Skeletal muscle tissue (tissue), 3 donors: ENCODE measurements at regions not wholly inside any gene's neighbourhood (a gene's known extent, or its start where the extent isn't known, plus 50 kb on each side); places are given as distances from the start of the nearest gene placed in this dataset.

ENCODE experiments used
- H3K27ac ChIP-seq: one replicate; pipeline ENCODE4 v1.7.0; 2013; ENCODE audit warnings: mild to moderate bottlenecking, low read depth, low read length, inconsistent platforms
- H3K27me3 ChIP-seq, 3 donors: one replicate each; pipeline ENCODE4 v1.7.0; 2013; ENCODE audit warnings: low read length in 3 of 3; ENCODE audit not compliant: control insufficient read depth in 3 of 3, insufficient read depth in 3 of 3
- H3K36me3 ChIP-seq, 3 donors: one replicate each; pipeline ENCODE4 v1.7.0; 2013; ENCODE audit warnings: low read length in 3 of 3; ENCODE audit not compliant: control insufficient read depth in 3 of 3, insufficient read depth in 3 of 3
- H3K4me1 ChIP-seq, 3 donors: one replicate each; pipeline ENCODE4 v1.7.0; 2013; ENCODE audit warnings: low read length in 3 of 3, mild to moderate bottlenecking in 3 of 3; ENCODE audit not compliant: control insufficient read depth in 3 of 3, insufficient read depth in 3 of 3
- H3K4me3 ChIP-seq, 3 donors: one replicate each; pipeline ENCODE4 v1.7.0; 2013; ENCODE audit warnings: low read length in 3 of 3
- H3K9ac ChIP-seq, 3 donors: one replicate each; pipeline ENCODE4 v1.7.0; 2013; ENCODE audit warnings: low read length in 3 of 3, mild to moderate bottlenecking in 3 of 3, moderate library complexity in 2 of 3, low read depth in 1 of 3
- H3K9me3 ChIP-seq, 3 donors: one replicate each; pipeline ENCODE4 v1.7.0; 2013; ENCODE audit warnings: low read length in 3 of 3; ENCODE audit not compliant: control insufficient read depth in 3 of 3
- donor health status: Osteomylitis.

GRCh38 chr2:120502357-120502756, 156.4 kb downstream of the INHBB start:
- no peaks in the 10 kb centered on the region for H3K36me3 ChIP-seq
- no peak overlapping the region for H3K4me3 ChIP-seq
- no peak overlapping the region for H3K9ac ChIP-seq
- H3K27me3 ChIP-seq: no peaks in the 10 kb centered on the region
- peaks cover 14 to 31% (median 30%) of the 10 kb centered on the region in 3 donors for H3K4me1 ChIP-seq
- no peaks in the 10 kb centered on the region for H3K9me3 ChIP-seq
- H3K27ac ChIP-seq: no peak overlapping the region

GRCh38 chr2:120502761-120503160, 156.8 kb downstream of the INHBB start:
- no peak overlapping the region for H3K4me3 ChIP-seq
- no peak overlapping the region for H3K27ac ChIP-seq
- no peaks in the 10 kb centered on the region for H3K27me3 ChIP-seq
- no peaks in the 10 kb centered on the region for H3K9me3 ChIP-seq
- peaks cover 14 to 31% (median 30%) of the 10 kb centered on the region in 3 donors for H3K4me1 ChIP-seq
- peak overlapping the region in 1 of 3 donors; percentile 3 for H3K9ac ChIP-seq
- H3K36me3 ChIP-seq: no peaks in the 10 kb centered on the region

GRCh38 chr2:120503206-120503792, 157.4 kb downstream of the INHBB start:
- H3K4me1 ChIP-seq: peaks cover 14 to 32% (median 30%) of the 10 kb centered on the region in 3 donors
- H3K4me3 ChIP-seq: peak overlapping the region in 2 of 3 donors; percentile 22 to 35
- H3K9ac ChIP-seq: peak overlapping the region in 2 of 3 donors; percentile 32 to 82
- no peaks in the 10 kb centered on the region for H3K36me3 ChIP-seq
- H3K9me3 ChIP-seq: no peaks in the 10 kb centered on the region
- peak overlapping the region; percentile 67 for H3K27ac ChIP-seq
- no peaks in the 10 kb centered on the region for H3K27me3 ChIP-seq

- no peaks in the 10 kb centered on the region for H3K36me3 ChIP-seq
- H3K4me3 ChIP-seq: peak overlapping the region in 2 of 3 donors; percentile 22 to 73
- peak overlapping the region; percentile 67 for H3K27ac ChIP-seq
- H3K9ac ChIP-seq: peak overlapping the region; percentile 27 to 82 (median 50)
- H3K27me3 ChIP-seq: no peaks in the 10 kb centered on the region
- peaks cover 17 to 37% (median 30%) of the 10 kb centered on the region in 3 donors for H3K4me1 ChIP-seq
- H3K9me3 ChIP-seq: no peaks in the 10 kb centered on the region
Observed at GRCh38 chr2:120503793-120504571, 158.0 kb downstream of the INHBB start.

GRCh38 chr2:120504936-120505705, 159.2 kb downstream of the INHBB start:
- peaks cover 21 to 43% (median 30%) of the 10 kb centered on the region in 3 donors for H3K4me1 ChIP-seq
- H3K27ac ChIP-seq: peak overlapping the region; percentile 67
- no peaks in the 10 kb centered on the region for H3K36me3 ChIP-seq
- peak overlapping the region in 1 of 3 donors; percentile 82 for H3K9ac ChIP-seq
- no peaks in the 10 kb centered on the region for H3K9me3 ChIP-seq
- H3K27me3 ChIP-seq: no peaks in the 10 kb centered on the region
- no peak overlapping the region for H3K4me3 ChIP-seq

GRCh38 chr2:120508567-120509041, 162.7 kb downstream of the INHBB start:
- H3K27ac ChIP-seq: no peak overlapping the region
- H3K9ac ChIP-seq: no peak overlapping the region
- no peak overlapping the region for H3K4me3 ChIP-seq
- H3K4me1 ChIP-seq: peaks cover 21 to 41% (median 32%) of the 10 kb centered on the region in 3 donors
- no peaks in the 10 kb centered on the region for H3K27me3 ChIP-seq
- no peaks in the 10 kb centered on the region for H3K9me3 ChIP-seq
- H3K36me3 ChIP-seq: no peaks in the 10 kb centered on the region

- Histone ChIP-seq H3K9me3 (no peaks in the 10 kb centered on the region), H3K27me3 (no peaks in the 10 kb centered on the region), H3K36me3 (no peaks in the 10 kb centered on the region), H3K4me1 (peaks cover 14 to 34% (median 25%) of the 10 kb centered on the region in 3 donors), H3K27ac (no peak overlapping the region), H3K4me3 (no peak overlapping the region), H3K9ac (no peak overlapping the region)
Observed at GRCh38 chr2:120509213-120509815, 163.4 kb downstream of the INHBB start.

GRCh38 chr2:120509991-120510735, 164.2 kb downstream of the INHBB start:
- H3K9me3 ChIP-seq: no peaks in the 10 kb centered on the region
- H3K27me3 ChIP-seq: no peaks in the 10 kb centered on the region
- H3K9ac ChIP-seq: no peak overlapping the region
- H3K4me3 ChIP-seq: no peak overlapping the region
- H3K27ac ChIP-seq: no peak overlapping the region
- H3K4me1 ChIP-seq: peaks cover 10 to 26% (median 17%) of the 10 kb centered on the region in 3 donors
- no peaks in the 10 kb centered on the region for H3K36me3 ChIP-seq

- Histone ChIP-seq H3K9ac (peak overlapping the region in 1 of 3 donors; percentile 33), H3K4me3 (no peak overlapping the region), H3K27me3 (no peaks in the 10 kb centered on the region), H3K4me1 (peaks cover 10 to 24% (median 14%) of the 10 kb centered on the region in 3 donors), H3K36me3 (no peaks in the 10 kb centered on the region), H3K9me3 (no peaks in the 10 kb centered on the region), H3K27ac (no peak overlapping the region)
Observed at GRCh38 chr2:120510751-120511395, 164.9 kb downstream of the INHBB start.
